Ovary (tissue), 3 donors: ENCODE measurements at regions not wholly inside any gene's neighbourhood (a gene's known extent, or its start where the extent isn't known, plus 50 kb on each side); places are given as distances from the start of the nearest gene placed in this dataset.

Experiments
- CTCF ChIP-seq, 3 donors: fragments of 450-650 bp in 2 of 3; fragments of 200-600 bp in 1 of 3; IDR thresholded peaks; one replicate each; pipeline versions ENCODE4 v1.5.1 to v1.8.0; 2016 to 2022; ENCODE audit warnings: antibody characterized with exemption in 3 of 3, mild to moderate bottlenecking in 1 of 3
- EP300 ChIP-seq: sonication (generic); formaldehyde crosslinking; IDR thresholded peaks from one replicate; pipeline ENCODE4 v1.6.1; 2017; ENCODE audit warnings: antibody characterized with exemption
- POLR2A ChIP-seq: fragments of 450-650 bp; IDR thresholded peaks from one replicate; pipeline ENCODE4 v1.6.1; 2017; ENCODE audit warnings: antibody characterized with exemption, mild to moderate bottlenecking, moderate library complexity
- donor health status: DM: no; HTN: no; CAD: no.

DNA sequence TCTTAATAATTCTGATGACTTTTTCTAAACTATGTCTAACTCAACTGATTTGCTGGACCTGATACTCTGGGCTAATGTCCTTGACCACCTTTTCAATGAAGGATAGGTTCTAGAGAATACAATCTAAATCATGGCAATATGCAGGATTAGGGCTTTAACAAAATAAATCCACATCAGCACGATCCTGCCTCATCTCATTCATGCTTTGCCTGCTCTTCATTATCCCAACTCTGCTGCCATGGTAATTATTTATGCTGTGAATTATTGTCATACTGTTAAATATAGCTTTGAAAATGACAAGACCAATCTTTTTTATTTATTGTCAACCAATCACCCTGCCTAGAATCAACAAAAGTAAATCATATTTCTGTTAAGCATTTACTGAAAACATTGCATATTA lies 2176.7 kb upstream of the AGA start:
- no peak for TF ChIP-seq CTCF (IDR thresholded peaks at IDR 0.05)
- TF ChIP-seq POLR2A, result no peak
- no peak for TF ChIP-seq EP300
